SK-N-SH treated with all-trans-retinoic acid at 6 μM for 48 hours (cell line): ENCODE measurements at regions not wholly inside any gene's neighbourhood (a gene's known extent, or its start where the extent isn't known, plus 50 kb on each side); places are given as distances from the start of the nearest gene placed in this dataset.

Experiments
- ARNTL ChIP-seq: fragments of 450-650 bp; formaldehyde crosslinking; IDR thresholded peaks from 2 replicates; pipeline ENCODE4 v1.5.0; 2020; ENCODE audit warnings: low read depth, mild to moderate bottlenecking, moderate library complexity, borderline replicate concordance
- ESRRG ChIP-seq: fragments of 250-450 bp; sonication (Bioruptor Pico); IDR thresholded peaks from 2 replicates; pipeline ENCODE4 v1.6.1; 2021; ENCODE audit warnings: mild to moderate bottlenecking
- GLIS3 ChIP-seq: fragments of 250-450 bp; sonication (Bioruptor Pico); IDR thresholded peaks from 2 replicates; pipeline ENCODE4 v1.5.0; 2020; ENCODE audit warnings: mild to moderate bottlenecking, moderate library complexity
- ISL1 ChIP-seq: fragments of 250-450 bp; sonication (Bioruptor Pico); IDR thresholded peaks from 2 replicates; pipeline ENCODE4 v2.1.2; 2022; ENCODE audit warnings: mild to moderate bottlenecking, moderate library complexity
- OSR1 ChIP-seq: fragments of 250-450 bp; sonication (Bioruptor Pico); IDR thresholded peaks from 2 replicates; pipeline ENCODE4 v1.8.0; 2022; ENCODE audit warnings: moderate library complexity, mild to moderate bottlenecking, inconsistent platforms
- PATZ1 ChIP-seq: fragments of 250-450 bp; sonication (Bioruptor Pico); IDR thresholded peaks from 2 replicates; pipeline ENCODE4 v1.8.0; 2020; ENCODE audit warnings: mild to moderate bottlenecking, moderate library complexity, borderline replicate concordance
- POU6F1 ChIP-seq: fragments of 250-450 bp; sonication (Bioruptor Pico); IDR thresholded peaks from 2 replicates; pipeline ENCODE4 v1.8.0; 2021; ENCODE audit warnings: low read depth, mild to moderate bottlenecking, moderate library complexity, borderline replicate concordance
- TCF4 ChIP-seq: fragments of 250-450 bp; sonication (Bioruptor Pico); IDR thresholded peaks from 2 replicates; pipeline ENCODE4 v1.8.0; 2021; ENCODE audit warnings: mild to moderate bottlenecking, moderate library complexity, borderline replicate concordance
- ZC3H10 ChIP-seq: fragments of 250-450 bp; sonication (Bioruptor Pico); IDR thresholded peaks from 2 replicates; pipeline ENCODE4 v1.5.1; 2021; ENCODE audit warnings: mild to moderate bottlenecking, moderate library complexity
- ZNF8 ChIP-seq: fragments of 450-650 bp; formaldehyde crosslinking; IDR thresholded peaks from 2 replicates; pipeline ENCODE4 v1.5.0; 2020; ENCODE audit warnings: mild to moderate bottlenecking, moderate library complexity

DNA sequence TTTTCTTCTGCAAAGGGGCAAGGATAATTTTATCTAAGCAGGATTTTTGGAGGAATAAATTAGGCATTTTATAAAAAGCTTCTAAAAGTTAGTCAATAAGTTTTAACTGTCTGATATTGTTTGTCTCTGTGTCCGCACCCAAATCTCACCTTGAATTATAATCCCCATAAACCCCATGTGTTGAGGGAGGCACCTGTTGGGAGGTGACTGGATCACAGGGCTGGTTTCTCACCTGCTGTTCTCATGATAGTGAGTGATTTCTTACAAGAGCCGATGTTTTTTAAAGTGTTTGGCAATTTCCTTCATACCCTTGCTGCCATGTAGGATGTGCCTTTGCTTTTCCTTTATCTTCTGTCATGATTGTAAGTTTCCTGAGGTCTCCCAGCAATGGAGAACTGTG, 481.4 kb downstream of the GBA3 start:
- no peak for TF ChIP-seq ARNTL (CRISPR knock-in tag)
- no peak for TF ChIP-seq GLIS3 (CRISPR knock-in tag)
- TF ChIP-seq ZNF8 (CRISPR knock-in tag), result no peak
- TF ChIP-seq ZC3H10 (CRISPR knock-in tag), result no peak
- no peak for TF ChIP-seq POU6F1
- no peak for TF ChIP-seq PATZ1
- no peak for TF ChIP-seq ESRRG
- TF ChIP-seq ISL1, result no peak
- no peak for TF ChIP-seq OSR1 (CRISPR knock-in tag)
- no peak for TF ChIP-seq TCF4 (CRISPR knock-in tag)
